HepG2 (cell line): ENCODE measurements at regions not wholly inside any gene's neighbourhood (a gene's known extent, or its start where the extent isn't known, plus 50 kb on each side); places are given as distances from the start of the nearest gene placed in this dataset.

Source experiments
- ATAC-seq: fragments of 200-7000 bp; cut with Tn5 transposase; 3 replicates; pipeline ENCODE4 v1.9.1; 2020; ENCODE audit warnings: mild to moderate bottlenecking, moderate library complexity
- BruUV-seq: library from RNA; stranded (reverse); fragments of 400-500 nt; replicated peaks from 2 replicates; lab custom pipeline; 2021; lab: Mats Ljungman, UMichigan
- CTCF ChIA-PET: fragments of 300-600 bp; formaldehyde crosslinking; extraction: SDS; loops from one replicate; lab custom pipeline; 2021; ENCODE audit warnings: low total read pairs, inconsistent platforms, low intra/inter-chr PET ratio; lab: Yijun Ruan, JAX
- POLR2A ChIA-PET: fragments of 350-600 bp; sonication (Branson Sonifier 250); formaldehyde crosslinking; loops from one replicate; lab custom pipeline; 2020; ENCODE audit warnings: antibody characterized with exemption, inconsistent platforms; lab: Yijun Ruan, JAX
- DNase-seq: peaks from one replicate; pipeline ENCODE4 v3.0.0-alpha.2; 2015; ENCODE audit warnings: low spot score
- FAIRE-seq: peaks from 3 replicates; lab custom pipeline; 2011; peaks lifted over from hg19 to GRCh38; lab: Jason Lieb, UNC
- H2AFZ ChIP-seq: one replicate; pipeline ENCODE4 v1.6.1; 2011; ENCODE audit warnings: low read length, inconsistent platforms
- H3K27ac ChIP-seq: fragments of 300-600 bp; 3 replicates; pipeline ENCODE4 v1.8.0; 2011; ENCODE audit warnings: mixed run types, mild to moderate bottlenecking, mixed read lengths, low read length, inconsistent platforms; ENCODE audit not compliant: insufficient read depth; ENCODE audit errors: extremely low read length
- H3K27me3 ChIP-seq, 2 experiments: fragments of 200-600 bp in 1 of 2; 2 replicates in 1 of 2; 3 replicates in 1 of 2; pipeline versions ENCODE4 v1.6.0 to v1.8.0; 2011; ENCODE audit warnings: low read length in 2 of 2, mild to moderate bottlenecking in 2 of 2, moderate library complexity in 2 of 2, inconsistent platforms in 1 of 2; ENCODE audit not compliant: insufficient read depth in 2 of 2, control insufficient read depth in 1 of 2
- H3K36me3 ChIP-seq, 2 experiments: fragments of 200-600 bp in 1 of 2; replicated peaks in 1 of 2; 2 replicates in 1 of 2; 3 replicates in 1 of 2; pipeline versions ENCODE4 v1.5.1 to v1.8.0; 2011; ENCODE audit warnings: low read length in 2 of 2, inconsistent platforms in 1 of 2; ENCODE audit not compliant: insufficient read depth in 2 of 2, control insufficient read depth in 1 of 2
- H3K4me1 ChIP-seq: 2 replicates; pipeline ENCODE4 v1.5.1; 2012; ENCODE audit warnings: low read length, inconsistent platforms; ENCODE audit not compliant: insufficient read depth
- H3K4me2 ChIP-seq: 2 replicates; pipeline ENCODE4 v1.6.0; 2011; ENCODE audit warnings: low read depth, low read length, inconsistent platforms
- H3K4me3 ChIP-seq, 3 experiments: fragments of 200-600 bp in 1 of 3; sonication (generic), shearing (Covaris generic) in 1 of 3; replicated peaks in 1 of 3; 2 replicates each; pipeline ENCODE4 v1.5.1; 2011 to 2016; ENCODE audit warnings: low read length in 3 of 3, inconsistent platforms in 2 of 3, low read depth in 2 of 3, mild to moderate bottlenecking in 2 of 3, control low read depth in 1 of 3, mixed read lengths in 1 of 3; ENCODE audit not compliant: insufficient read depth in 1 of 3
- H3K79me2 ChIP-seq: one replicate; pipeline ENCODE4 v1.6.1; 2011; ENCODE audit warnings: low read length, inconsistent platforms; ENCODE audit not compliant: insufficient read depth
- H3K9ac ChIP-seq: 2 replicates; pipeline ENCODE4 v1.6.0; 2011; ENCODE audit warnings: mild to moderate bottlenecking, low read depth, low read length, inconsistent platforms; ENCODE audit not compliant: insufficient read depth
- H3K9me3 ChIP-seq: 2 replicates; pipeline ENCODE4 v1.5.1; 2012; ENCODE audit warnings: mild to moderate bottlenecking, low read length
- H4K20me1 ChIP-seq: 2 replicates; pipeline ENCODE4 v1.6.0; 2011; ENCODE audit warnings: inconsistent platforms, mild to moderate bottlenecking, low read length, moderate library complexity; ENCODE audit not compliant: insufficient read depth
- FOXJ3 ChIP-seq: sonication (generic); formaldehyde crosslinking; IDR thresholded peaks from 2 replicates; pipeline ENCODE4 v1.4.0; 2020; ENCODE audit warnings: missing genetic modification reagents, mild to moderate bottlenecking, borderline replicate concordance
- HIVEP1 ChIP-seq: sonication (generic); formaldehyde crosslinking; IDR thresholded peaks from 2 replicates; pipeline ENCODE4 v1.4.0; 2020; ENCODE audit warnings: mild to moderate bottlenecking, missing genetic modification reagents
- KAT2B ChIP-seq: fragments of 150-350 bp; IDR thresholded peaks from 2 replicates; pipeline ENCODE4 v1.6.1; 2014; ENCODE audit warnings: low read depth, low read length, borderline replicate concordance
- PRDM4 ChIP-seq: sonication (generic); formaldehyde crosslinking; IDR thresholded peaks from 2 replicates; pipeline ENCODE4 v1.9.0; 2021; ENCODE audit warnings: missing genetic modification reagents, borderline replicate concordance
- ZNF660 ChIP-seq: sonication (generic); formaldehyde crosslinking; IDR thresholded peaks from 2 replicates; pipeline ENCODE4 v1.5.1; 2020; ENCODE audit warnings: mild to moderate bottlenecking, low read depth, missing genetic modification reagents, borderline replicate concordance
- WGBS: methylation state at CpG from one replicate; pipeline ENCODE4 v1.1.6; 2017; ENCODE audit warnings: low lambda C conversion rate; 5-methylcytosine and 5-hydroxymethylcytosine counted together
- in situ Hi-C: cut with HindIII; loops from 2 replicates; pipeline ENCODE4 v1.10.0; 2017; ENCODE audit warnings: low pct_unique_long_range_greater_than_20kb; ENCODE audit not compliant: extremely low pct_ligation_motif_present
- intact Hi-C: fragments of 100-400 bp; cut with micrococcal nuclease; formaldehyde crosslinking; loops from one replicate; pipeline ENCODE4 v1.10.0; 2022; ENCODE audit not compliant: unreplicated experiment

DNA sequence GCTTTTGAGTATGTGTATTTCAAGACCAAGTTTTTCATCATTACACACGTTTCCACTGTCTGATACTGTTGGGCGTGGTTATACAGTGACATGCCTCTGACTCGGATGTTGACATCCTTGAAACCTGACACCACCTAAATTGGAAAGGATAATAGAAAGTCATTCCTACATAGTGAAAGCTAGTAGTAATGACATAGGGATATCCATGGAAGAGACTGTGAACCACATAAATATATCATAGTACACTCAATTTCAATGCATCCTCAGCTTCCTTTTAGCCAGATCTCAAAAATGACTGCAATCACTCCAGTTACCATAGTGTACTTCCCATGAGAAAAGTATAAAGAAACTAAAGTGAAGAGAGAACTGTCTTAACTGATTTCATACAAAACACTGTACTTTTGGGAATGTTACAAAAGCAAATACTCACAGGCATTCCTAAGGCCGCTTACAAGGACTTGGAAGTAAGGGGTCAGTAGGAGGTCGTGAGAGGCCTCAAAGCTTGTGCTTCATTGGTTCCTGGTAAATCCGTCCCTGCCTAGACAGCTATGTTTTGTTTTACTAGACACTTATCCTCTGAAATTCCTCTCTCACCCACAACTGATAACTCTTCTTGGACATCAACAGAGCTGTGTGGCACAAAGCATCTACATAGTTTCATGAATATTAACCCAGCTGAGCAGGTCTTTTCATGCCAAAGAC, 71.8 kb upstream of the VWDE start:
- no peak for FAIRE-seq
- no peak for ATAC-seq
- WGBS = 7% methylated on average over 6 of the region's 6 CpGs

More for the DNA sequence above, 71.8 kb upstream of the VWDE start:
- no peaks in the 10 kb centered on the region for H3K79me2 ChIP-seq
- H3K27ac ChIP-seq = no peak overlapping the region
- CTCF ChIA-PET = no interaction called here
- H3K4me1 ChIP-seq = no peaks in the 10 kb centered on the region
- no peak for DNase-seq
- H3K27me3 ChIP-seq = no peaks in the 10 kb centered on the region; a peak in 1 of 5 replicates
- H3K36me3 ChIP-seq = no peaks in the 10 kb centered on the region
- TF ChIP-seq ZNF660 (no peak), PRDM4 (CRISPR knock-in tag) (no peak), FOXJ3 (CRISPR knock-in tag) (no peak), KAT2B (no peak), HIVEP1 (CRISPR knock-in tag) (no peak)
- H4K20me1 ChIP-seq = no peaks in the 10 kb centered on the region
- H3K9me3 ChIP-seq = no peaks in the 10 kb centered on the region
- POLR2A ChIA-PET = no interaction called here
- no peak overlapping the region for H3K4me3 ChIP-seq
- H2AFZ ChIP-seq = no peak overlapping the region
- in situ Hi-C loops (loop anchor here (25.0 kb wide), 2 partner anchors 638 to 1038 kb away; partner anchors contain the start of gene THSD7A), intact Hi-C loops (no loop called here)
- no TSS peak for BruUV-seq
- H3K9ac ChIP-seq = no peak overlapping the region
- H3K4me2 ChIP-seq = no peak overlapping the region
